ENCODE measurements at regions not wholly inside any gene's neighbourhood (a gene's known extent, or its start where the extent isn't known, plus 50 kb on each side); places are given as distances from the start of the nearest gene placed in this dataset.

- Histone ChIP-seq H3K9me3 (no peaks in the 10 kb centered on the region), H3K4me1 (no peaks in the 10 kb centered on the region), H3K27me3 (ENCODE audit: low read depth) (no peaks in the 10 kb centered on the region), H3K36me3 (replicated peaks) (no peaks in the 10 kb centered on the region), H3K4me3 (no peak overlapping the region)
- in situ Hi-C loops (cut with MboI; ENCODE audit: low sequenced_read_pairs) = no loop called here
- no peak for DNase-seq (ENCODE audit: low spot score in 2 of 2)
These were observed 112.8 kb downstream of the MAGEB5 start for GRCh38 chrX:26328608-26329319.

GRCh38 chrX:26309262-26309661 is 93.3 kb downstream of the MAGEB5 start:
- Histone ChIP-seq H3K4me3 (no peak overlapping the region), H3K36me3 (replicated peaks) (no peaks in the 10 kb centered on the region), H3K9me3 (no peaks in the 10 kb centered on the region; the same call in 1 of the 2 replicates), H3K4me1 (no peaks in the 10 kb centered on the region), H3K27me3 (ENCODE audit: low read depth) (no peaks in the 10 kb centered on the region)
- DNase-seq (ENCODE audit: low spot score in 2 of 2) = no peak
- in situ Hi-C loops (cut with MboI; ENCODE audit: low sequenced_read_pairs) = no loop called here

GRCh38 chrX:26295425-26295824 is 79.5 kb downstream of the MAGEB5 start:
- Histone ChIP-seq H3K4me3 (no peak overlapping the region), H3K27me3 (ENCODE audit: low read depth) (no peaks in the 10 kb centered on the region), H3K36me3 (replicated peaks) (no peaks in the 10 kb centered on the region), H3K9me3 (no peaks in the 10 kb centered on the region), H3K4me1 (no peaks in the 10 kb centered on the region)
- in situ Hi-C loops (cut with MboI; ENCODE audit: low sequenced_read_pairs) = no loop called here
- no peak for DNase-seq (ENCODE audit: low spot score in 2 of 2)

GRCh38 chrX:26286836-26287235 is 70.9 kb downstream of the MAGEB5 start:
- in situ Hi-C loops (cut with MboI; ENCODE audit: low sequenced_read_pairs) = no loop called here
- no peak overlapping the region for H3K4me3 ChIP-seq
- DNase-seq (ENCODE audit: low spot score in 2 of 2) = no peak

More at GRCh38 chrX:26286836-26287235, 70.9 kb downstream of the MAGEB5 start:
- Histone ChIP-seq H3K9me3 (no peaks in the 10 kb centered on the region), H3K4me1 (no peaks in the 10 kb centered on the region), H3K36me3 (replicated peaks) (no peaks in the 10 kb centered on the region), H3K27me3 (ENCODE audit: low read depth) (no peaks in the 10 kb centered on the region)

Measured in HAP-1 (cell line).